Uterus (tissue), 2 donors: ENCODE measurements at regions not wholly inside any gene's neighbourhood (a gene's known extent, or its start where the extent isn't known, plus 50 kb on each side); places are given as distances from the start of the nearest gene placed in this dataset.

Experiments used
- CTCF ChIP-seq, 4 experiments: fragments of 200-600 bp in 2 of 4; fragments of 450-650 bp in 2 of 4; sonication (generic) in 2 of 4; IDR thresholded peaks; one replicate each; pipeline ENCODE4 v1.5.1; 2016 to 2019; ENCODE audit warnings: antibody characterized with exemption in 4 of 4, mild to moderate bottlenecking in 2 of 4, moderate library complexity in 1 of 4
- POLR2A ChIP-seq, 2 donors: fragments of 450-650 bp; IDR thresholded peaks; one replicate each; pipeline ENCODE4 v1.6.1; 2016; ENCODE audit warnings: antibody characterized with exemption in 2 of 2, mild to moderate bottlenecking in 1 of 2, moderate library complexity in 1 of 2

DNA sequence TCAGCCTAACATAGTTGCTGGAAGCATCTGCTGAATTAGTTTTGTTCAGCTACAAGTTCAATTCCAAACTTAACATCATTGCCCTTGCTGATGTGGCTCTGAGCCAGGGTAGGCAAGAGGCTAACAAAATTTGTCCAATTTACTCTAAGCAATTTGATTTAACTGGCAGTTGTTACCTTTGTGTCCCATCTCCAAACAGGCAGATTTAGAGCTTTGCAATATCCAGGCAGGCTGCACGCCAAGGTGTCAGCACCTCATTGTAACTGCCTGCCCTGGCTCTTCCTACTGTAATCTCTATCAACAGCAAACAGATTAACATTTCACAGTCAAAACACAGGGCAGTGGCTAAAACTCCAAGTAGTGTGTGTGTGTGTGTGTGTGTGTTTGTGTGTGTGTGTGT is 2070.6 kb downstream of the PCDH7 start:
- TF ChIP-seq CTCF (IDR thresholded peaks at IDR 0.05) (no peak), POLR2A (IDR thresholded peaks at IDR 0.05) (no peak)
